HFF-Myc (cell line): ENCODE measurements at regions not wholly inside any gene's neighbourhood (a gene's known extent, or its start where the extent isn't known, plus 50 kb on each side); places are given as distances from the start of the nearest gene placed in this dataset.

Experiments used
- DNase-seq: peaks from one replicate; pipeline ENCODE4 v3.0.0-alpha.2; 2011; ENCODE audit warnings: low read depth; ENCODE audit errors: extremely low read depth
- H3K4me3 ChIP-seq: replicated peaks from 2 replicates; pipeline ENCODE4 v1.5.1; 2011; ENCODE audit warnings: low read depth, mild to moderate bottlenecking, control low read depth, low read length
- TF ChIP-seq, protein P1 (sequence below): IDR thresholded peaks from 2 replicates; pipeline ENCODE4 v1.5.1; 2012; ENCODE audit warnings: mild to moderate bottlenecking, low read depth, low read length, control low read depth; ENCODE audit errors: missing control alignments

DNA sequence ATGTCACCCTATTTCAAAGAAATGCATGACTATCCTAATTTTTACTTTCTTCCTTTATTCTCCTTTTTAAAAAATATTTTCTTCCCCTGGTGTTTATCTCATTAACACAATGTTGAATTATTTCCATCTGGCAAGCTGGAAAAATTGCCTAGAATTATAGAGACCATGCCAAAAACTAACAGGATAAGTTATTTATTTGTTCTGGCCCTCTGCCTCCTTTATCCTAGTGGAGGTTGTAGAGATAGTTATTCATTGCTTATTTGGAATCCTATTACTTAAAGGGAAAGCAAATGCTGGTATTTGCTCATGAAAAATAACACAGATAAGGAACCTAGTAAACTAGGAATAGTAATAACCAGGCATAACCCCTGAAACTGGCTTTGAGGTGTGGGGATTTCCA, 684.9 kb upstream of the KIF2B start:
- DNase-seq, result no peak
- H3K4me3 ChIP-seq, result no peak overlapping the region
- TF ChIP-seq, protein P1, sequence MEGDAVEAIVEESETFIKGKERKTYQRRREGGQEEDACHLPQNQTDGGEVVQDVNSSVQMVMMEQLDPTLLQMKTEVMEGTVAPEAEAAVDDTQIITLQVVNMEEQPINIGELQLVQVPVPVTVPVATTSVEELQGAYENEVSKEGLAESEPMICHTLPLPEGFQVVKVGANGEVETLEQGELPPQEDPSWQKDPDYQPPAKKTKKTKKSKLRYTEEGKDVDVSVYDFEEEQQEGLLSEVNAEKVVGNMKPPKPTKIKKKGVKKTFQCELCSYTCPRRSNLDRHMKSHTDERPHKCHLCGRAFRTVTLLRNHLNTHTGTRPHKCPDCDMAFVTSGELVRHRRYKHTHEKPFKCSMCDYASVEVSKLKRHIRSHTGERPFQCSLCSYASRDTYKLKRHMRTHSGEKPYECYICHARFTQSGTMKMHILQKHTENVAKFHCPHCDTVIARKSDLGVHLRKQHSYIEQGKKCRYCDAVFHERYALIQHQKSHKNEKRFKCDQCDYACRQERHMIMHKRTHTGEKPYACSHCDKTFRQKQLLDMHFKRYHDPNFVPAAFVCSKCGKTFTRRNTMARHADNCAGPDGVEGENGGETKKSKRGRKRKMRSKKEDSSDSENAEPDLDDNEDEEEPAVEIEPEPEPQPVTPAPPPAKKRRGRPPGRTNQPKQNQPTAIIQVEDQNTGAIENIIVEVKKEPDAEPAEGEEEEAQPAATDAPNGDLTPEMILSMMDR, result no peak

DNA sequence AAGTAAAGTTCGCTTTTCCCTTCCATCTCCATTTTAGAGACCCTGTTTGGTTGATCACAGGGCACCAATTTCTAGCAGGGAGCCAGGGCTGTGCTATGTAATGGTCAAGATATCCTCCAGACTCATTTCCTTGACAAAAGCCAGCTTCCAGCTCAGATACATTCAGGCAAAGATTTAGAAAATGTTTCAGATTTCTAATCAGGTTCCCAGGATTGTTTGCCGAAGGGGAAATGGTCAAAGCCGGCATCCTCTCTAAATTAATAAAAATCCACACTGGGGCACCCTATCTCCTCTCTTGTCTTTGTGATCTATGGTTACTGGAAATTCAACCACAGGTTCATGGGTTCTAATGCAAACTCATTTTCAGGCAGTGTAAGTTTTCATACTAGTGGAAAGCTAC, 686.8 kb upstream of the KIF2B start:
- TF ChIP-seq, protein P1, result no peak
- no peak overlapping the region for H3K4me3 ChIP-seq
- DNase-seq, result no peak

DNA sequence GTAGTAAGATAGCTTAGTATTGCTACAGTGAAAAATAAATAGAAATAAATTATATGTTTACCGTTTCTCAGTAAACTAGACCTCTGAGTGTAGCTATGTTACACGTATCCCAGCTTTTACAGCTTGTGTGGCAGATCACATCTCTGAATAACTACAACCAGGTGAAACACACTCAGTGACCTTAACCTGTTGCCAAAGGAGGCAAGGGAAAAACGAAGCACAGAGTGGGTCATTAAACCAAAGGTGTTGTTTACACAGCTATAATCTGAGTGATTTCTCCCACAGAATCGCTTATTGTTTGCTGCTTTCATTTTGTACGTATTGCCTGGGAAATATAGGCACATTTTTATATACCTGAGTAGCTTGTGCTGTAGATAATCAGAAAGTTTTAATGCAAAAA, 688.2 kb upstream of the KIF2B start:
- TF ChIP-seq, protein P1, result no peak
- DNase-seq, result no peak
- no peak overlapping the region for H3K4me3 ChIP-seq

DNA sequence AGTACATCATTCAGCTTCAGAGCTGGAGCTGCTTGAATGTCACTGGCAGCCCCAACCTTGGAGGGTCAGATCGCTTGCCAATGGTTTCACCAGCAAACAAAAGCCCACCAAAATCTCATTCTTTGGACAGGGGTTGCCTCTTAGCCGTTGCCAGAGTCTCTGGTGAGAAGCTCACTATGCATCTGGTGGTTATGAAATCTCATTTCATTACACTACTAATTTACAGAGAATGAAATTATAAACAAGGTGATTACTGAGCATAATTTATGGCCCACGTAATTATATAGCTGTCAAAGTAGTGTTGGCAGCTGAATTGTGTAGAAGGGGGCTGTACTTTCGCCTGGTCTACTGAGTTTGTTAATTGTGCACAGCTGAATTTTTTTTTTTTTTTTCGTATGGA, 688.9 kb upstream of the KIF2B start:
- TF ChIP-seq, protein P1, result no peak
- no peak for DNase-seq
- H3K4me3 ChIP-seq, result no peak overlapping the region

DNA sequence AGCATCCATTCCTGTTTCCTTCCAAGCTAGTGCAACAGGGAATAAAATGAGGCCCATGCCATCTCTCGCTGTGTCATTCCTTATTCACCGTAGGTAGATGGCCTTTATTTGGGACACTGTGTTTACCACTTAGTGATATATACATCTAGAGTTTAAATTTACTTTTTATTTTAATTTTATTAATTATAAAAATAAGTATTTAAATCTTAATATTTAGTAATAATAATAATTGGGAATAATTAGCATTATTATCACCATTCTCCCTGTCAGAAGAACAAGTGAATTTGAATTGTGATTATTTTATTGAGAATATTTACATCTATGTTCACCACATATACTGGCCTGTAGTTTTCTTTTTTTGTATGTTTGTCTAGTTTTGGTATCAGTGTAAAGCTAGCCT, 692.9 kb upstream of the KIF2B start:
- TF ChIP-seq, protein P1, result no peak
- no peak for DNase-seq
- no peak overlapping the region for H3K4me3 ChIP-seq

DNA sequence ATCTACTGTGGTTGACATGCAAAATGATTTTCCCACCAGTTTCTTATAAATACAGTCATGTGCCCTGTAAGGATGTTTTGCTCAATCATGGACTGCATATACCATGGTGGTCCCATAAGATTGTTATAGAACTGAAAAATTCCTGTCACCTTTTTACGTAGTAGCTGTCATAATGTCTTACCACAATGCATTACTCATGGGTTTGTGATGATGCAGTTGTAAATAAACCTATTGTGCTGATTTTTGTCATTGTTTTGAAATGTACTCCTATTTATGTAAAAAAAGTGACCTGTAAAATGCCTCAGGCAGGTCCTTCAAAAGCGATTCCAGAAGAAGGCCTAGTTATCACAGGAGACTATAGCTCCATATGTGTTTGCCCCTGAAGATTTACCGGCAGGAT, 695.4 kb upstream of the KIF2B start:
- H3K4me3 ChIP-seq, result no peak overlapping the region
- no peak for DNase-seq
- TF ChIP-seq, protein P1, result no peak

DNA sequence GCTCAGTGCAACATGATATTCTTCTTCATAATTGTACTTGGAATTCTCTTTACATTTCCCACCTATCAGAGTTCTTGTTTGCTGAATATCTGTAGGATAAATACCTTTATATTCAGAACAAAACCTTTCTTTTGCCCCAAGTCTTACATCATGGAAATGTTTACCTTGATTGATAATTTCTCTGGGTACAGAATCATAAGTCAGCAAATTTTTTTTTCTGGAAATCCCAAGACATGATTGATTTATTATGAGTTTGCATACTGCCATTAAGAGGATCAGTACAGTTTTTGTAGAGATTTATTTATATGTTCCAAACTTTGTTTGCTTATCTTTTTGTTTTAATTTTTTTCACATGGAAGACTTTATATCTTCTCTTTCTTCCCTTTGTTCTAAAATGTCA, 699.8 kb upstream of the KIF2B start:
- TF ChIP-seq, protein P1, result no peak
- DNase-seq, result no peak
- no peak overlapping the region for H3K4me3 ChIP-seq
